GM12892 (cell line): ENCODE measurements at regions not wholly inside any gene's neighbourhood (a gene's known extent, or its start where the extent isn't known, plus 50 kb on each side); places are given as distances from the start of the nearest gene placed in this dataset.

Experiments used
- POLR2AphosphoS5 ChIP-seq: IDR thresholded peaks from 2 replicates; pipeline ENCODE4 v1.6.1; 2011; ENCODE audit warnings: low read depth, low read length, control low read depth
- TAF1 ChIP-seq: IDR thresholded peaks from 2 replicates; pipeline ENCODE4 v1.6.1; 2011; ENCODE audit warnings: low read depth, mild to moderate bottlenecking, control low read depth, low read length, borderline replicate concordance

DNA sequence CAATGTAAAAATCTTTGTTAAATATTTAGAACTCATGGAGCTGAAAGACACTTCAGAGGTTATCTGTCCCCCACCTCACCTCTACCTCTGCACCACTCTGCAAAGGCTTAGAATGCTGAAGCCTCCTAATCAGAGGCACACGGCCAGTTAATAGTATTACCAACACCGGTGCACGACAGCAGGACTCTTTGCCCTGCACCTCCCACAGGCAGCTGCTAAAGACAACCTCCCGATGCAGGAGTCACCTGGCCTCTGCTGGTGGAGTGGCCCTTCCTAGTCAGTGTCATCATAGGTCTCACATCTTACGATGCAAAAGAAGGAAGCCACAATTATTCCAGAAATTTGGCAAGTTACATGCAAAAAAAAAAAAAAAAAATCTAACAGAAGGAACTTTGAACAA, 66.6 kb upstream of the MGMT start:
- TF ChIP-seq TAF1 (no peak), POLR2AphosphoS5 (no peak)
